Activated CD4-positive, alpha-beta T cell treated with anti-CD3 and anti-CD28 coated beads, Interleukin-2, amount 50 U/mL, for 48 hours (primary cell): ENCODE measurements at regions not wholly inside any gene's neighbourhood (a gene's known extent, or its start where the extent isn't known, plus 50 kb on each side); places are given as distances from the start of the nearest gene placed in this dataset.
"Not testable (repeated sequence)": the region's sequence is repeated elsewhere in the genome, so short reads cannot be mapped to it uniquely, and the experiment has no call there.

Experiments
- DNase-seq, 2 experiments: peaks; one replicate each; pipeline ENCODE4 v3.0.0-alpha.2; 2020

GRCh38 chr16:59573528-59574271 is 839.6 kb upstream of the GOT2 start:
- DNase-seq, result no peak

- DNase-seq, result no peak
Observed at GRCh38 chr16:59567496-59567895, 833.4 kb upstream of the GOT2 start.

DNA sequence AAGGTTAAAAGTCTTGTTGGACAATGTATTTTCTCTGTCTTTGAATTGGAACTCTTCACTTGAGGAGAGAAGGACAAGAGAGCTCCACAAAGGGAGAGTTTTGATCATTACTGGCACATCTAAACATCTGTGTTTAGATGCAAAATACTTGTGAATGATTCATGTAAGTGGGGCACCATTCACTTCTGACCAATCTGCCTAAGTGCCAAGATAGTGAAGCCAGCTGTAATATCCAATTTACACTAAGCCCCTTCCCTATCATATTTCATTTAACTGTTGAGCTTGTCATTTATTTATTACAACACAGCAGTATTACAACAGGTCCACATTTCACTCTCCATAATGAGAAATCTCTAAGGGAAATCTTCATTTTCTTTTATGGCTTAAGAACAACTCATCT is 832.3 kb upstream of the GOT2 start:
- no peak for DNase-seq

GRCh38 chr16:59558679-59559078 is 824.6 kb upstream of the GOT2 start:
- DNase-seq, result no peak

DNA sequence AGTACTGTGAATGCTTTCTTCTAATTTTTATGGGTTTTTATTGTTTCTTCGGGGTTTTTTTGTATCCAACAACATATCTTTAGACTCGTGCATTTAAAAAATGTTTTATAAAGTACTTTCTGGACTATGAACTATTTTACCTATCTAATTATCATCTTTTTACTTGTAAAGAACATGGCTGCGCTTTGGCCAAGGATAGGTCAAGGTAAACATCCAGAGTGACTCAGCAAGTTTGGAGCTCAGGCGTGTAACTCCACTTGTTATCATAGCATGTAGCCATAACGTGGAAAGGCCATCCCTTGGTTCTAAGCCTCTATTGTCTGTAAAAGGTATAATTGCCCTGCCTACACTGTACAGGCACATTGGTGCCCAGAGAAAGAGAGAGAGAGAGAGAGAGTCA is 818.0 kb upstream of the GOT2 start:
- no peak for DNase-seq

DNA sequence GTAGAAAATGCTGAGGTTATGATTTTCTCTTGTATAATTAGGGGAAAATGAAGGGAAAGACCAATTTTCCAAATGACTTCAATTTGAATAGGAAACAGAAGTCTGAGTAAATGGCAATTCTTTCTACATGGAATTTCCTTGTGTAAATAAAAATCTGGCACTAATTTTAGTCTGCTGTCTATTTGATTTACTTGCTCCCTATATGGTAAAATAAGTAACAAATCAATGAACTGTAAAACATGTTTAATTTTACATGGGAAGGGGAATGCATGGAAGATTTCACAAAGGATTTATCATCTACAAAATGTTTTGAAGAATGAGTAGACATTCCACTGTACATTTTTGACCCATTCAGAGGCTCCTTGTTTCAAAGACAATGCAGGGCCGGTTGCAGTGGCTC is 811.6 kb upstream of the GOT2 start:
- no peak for DNase-seq

- DNase-seq, result no peak
Observed at GRCh38 chr16:59543641-59544040, 809.5 kb upstream of the GOT2 start.

- DNase-seq, result no peak
Observed at GRCh38 chr16:59540621-59541020, 806.5 kb upstream of the GOT2 start.

DNA sequence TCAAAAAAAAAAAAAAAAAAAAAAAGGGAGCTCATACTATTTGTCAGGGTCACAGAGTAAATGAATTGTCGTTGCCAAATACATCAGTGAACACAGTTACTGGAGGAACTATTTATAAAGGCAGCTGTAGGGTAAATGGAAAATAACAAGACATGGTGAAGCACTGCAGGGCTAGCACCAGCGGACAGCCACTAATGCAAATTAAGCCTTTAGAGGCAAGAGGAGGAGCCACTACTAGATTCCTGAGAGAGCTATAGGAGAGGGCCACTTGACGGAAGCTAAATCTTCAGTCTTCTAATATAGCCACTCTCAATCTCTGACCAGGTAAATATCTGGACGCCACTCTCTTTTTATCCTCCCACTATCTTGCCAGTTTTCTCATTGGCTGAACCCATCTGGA is 801.2 kb upstream of the GOT2 start:
- no peak for DNase-seq

GRCh38 chr16:59527206-59527997 is 793.3 kb upstream of the GOT2 start:
- DNase-seq, result no peak

DNA sequence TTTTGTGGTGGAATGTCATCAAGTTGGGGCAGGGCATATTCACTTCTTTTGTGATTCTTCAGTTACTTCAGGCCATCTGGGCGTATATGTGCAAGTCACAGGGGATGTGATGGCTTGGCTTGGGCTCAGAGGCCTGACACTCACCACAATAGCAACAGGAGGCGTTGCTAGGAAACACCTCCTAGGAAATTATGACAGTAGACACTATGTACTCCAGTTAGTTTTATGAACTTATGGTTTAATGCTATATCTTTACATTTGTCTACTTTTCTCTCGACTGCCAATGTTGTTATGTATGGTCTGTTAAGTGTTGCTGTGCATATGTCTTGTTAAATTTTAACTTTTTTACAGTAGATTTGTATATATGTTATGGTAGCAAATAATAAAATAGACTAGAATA is 788.7 kb upstream of the GOT2 start:
- DNase-seq, result no peak

GRCh38 chr16:59518721-59519120 is 784.6 kb upstream of the GOT2 start:
- DNase-seq, result not testable (repeated sequence)

- no peak for DNase-seq
Observed at GRCh38 chr16:59514651-59515050, 780.5 kb upstream of the GOT2 start.

DNA sequence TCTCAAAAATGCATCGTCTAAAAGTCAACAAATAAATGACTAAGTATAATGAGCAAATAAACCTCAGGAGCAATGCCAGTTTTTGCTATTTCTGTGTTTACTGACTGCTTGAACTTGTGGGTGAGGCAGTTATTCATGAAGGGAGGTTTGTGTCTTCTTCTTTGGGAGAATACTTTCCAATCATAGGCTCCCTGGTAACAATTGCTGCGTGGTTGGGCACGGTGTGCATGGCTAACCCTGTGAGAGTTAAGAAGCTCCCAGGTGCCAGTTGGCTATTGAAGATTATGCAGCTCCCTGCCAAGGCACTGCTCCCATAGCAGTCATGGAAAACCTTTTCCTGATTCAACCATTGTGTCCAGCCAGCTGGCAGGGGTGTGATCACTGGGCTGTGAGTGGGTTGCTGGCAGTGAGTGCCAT is 775.9 kb upstream of the GOT2 start:
- DNase-seq, result no peak

GRCh38 chr16:59500601-59501000 is 766.5 kb upstream of the GOT2 start:
- no peak for DNase-seq

DNA sequence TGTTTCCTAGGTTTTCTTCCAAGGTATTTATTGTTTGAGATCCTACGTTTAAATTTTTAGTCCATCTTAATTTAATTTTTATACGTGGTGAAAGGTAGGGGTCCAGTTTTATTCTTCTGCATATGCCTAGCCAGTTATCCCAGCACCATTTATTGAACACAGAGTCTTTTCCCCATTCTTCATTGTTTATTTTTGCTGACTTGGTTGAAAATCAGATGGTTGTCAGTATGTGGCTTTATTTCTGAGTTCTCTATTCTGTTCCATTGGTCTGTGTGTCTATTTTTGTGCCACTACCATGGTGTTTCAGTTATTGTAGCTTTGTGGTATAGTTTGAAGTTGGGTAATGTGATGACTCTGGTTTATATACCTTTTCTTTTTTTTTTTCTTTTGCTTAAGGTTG is 753.0 kb upstream of the GOT2 start:
- no peak for DNase-seq

DNA sequence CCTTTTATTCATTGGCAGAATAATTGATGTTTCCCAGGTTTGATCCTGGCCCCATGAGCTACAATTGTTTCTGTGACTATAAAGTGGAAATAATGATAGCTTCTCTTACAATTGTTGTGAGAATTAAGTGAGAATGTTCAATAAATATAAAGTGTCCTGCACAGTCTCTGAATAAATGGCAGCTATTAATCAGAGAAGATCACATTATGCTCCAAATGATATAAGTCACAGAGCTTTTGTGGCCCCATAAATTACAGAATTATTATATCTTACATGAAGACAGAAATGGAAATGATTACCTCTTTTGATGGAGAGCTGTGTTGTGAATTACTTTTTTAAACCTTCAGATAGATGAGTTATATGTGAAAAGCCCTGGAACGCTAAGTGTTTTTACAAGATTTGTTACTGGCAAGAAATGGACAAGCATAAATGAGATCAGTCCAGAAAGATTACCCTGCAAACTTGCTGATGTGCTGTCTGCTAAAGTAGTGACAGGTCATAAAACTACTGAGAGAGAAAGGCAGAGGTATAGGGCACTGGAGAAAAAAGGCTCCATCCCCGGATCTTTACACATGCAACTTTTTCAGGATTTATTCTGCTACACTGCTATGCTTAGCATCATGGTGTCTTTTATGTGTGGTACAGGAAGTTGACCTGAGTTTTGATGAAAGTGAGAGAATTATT is 750.9 kb upstream of the GOT2 start:
- no peak for DNase-seq

DNA sequence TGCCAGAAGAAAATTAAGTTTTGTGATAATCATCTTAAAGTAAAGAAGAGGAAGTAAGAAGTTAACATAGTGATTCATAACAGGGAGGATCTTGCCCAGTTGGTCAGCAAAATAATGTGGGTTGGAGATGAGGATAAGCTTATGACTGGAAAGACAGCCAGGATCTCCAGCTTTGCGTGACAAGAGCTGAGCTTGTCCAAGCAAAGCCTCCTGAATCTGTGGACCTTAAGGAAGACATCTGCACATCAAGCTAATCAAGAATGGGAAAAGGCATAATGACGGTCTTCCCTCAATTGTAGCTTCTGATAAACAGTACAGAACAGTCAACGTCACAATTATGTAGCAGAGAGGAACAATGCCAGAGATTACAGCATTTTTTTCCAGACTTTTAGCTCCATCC is 744.7 kb upstream of the GOT2 start:
- DNase-seq, result no peak

DNA sequence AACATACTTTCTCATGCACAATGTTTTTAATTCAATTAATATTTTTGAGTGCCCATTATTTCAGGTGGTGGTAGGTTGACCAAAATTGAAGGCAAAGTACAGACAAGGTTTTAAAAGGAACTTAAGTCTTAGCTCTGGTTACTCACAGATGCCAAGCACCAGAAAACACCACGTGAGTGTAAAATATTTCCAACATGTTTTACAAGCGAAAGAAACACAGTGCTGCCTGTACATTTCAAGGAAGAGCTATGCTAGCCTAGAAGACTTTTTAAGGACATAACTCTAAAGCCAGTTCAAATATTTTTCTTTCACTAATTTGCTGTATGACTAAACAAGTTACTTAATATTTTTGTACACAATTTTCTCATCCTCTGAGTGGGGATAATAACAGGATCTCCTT is 736.4 kb upstream of the GOT2 start:
- DNase-seq, result no peak

DNA sequence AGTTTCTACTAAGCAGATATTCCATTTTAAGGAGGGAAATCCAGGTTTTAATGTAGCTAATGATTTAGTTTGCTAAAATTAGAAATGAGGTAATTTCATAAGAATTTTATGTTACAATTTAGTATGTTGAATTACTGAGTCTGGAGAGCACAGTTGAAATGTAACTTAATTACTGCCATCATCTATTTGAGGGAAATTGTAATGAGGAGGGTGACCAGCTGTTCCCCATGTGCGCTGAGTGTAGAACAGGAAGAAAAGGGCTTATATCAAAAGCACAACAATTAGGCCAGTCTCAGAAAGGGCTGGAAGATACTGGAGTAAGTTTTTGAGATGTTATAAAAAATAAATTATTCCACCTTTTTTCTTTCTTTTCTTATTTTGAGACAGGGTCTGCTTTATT is 735.1 kb upstream of the GOT2 start:
- DNase-seq, result no peak

DNA sequence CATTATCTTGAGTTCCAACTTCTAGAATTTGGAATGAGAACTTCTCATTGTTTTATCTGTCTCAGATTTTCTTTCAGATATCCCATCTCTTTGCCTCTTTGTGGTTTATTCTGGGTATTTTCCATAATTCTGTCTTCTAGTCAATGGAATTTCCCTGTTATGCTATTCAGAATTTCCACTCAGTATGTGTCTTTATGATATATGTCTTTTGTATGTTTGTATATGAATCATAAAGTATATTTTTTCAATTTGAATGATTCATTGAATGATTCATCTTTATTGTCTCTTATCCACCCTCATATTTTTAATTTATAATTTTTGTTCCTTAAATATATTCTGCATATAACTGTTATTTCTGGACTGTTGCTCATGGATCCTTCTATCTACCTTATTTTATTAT is 729.7 kb upstream of the GOT2 start:
- no peak for DNase-seq

DNA sequence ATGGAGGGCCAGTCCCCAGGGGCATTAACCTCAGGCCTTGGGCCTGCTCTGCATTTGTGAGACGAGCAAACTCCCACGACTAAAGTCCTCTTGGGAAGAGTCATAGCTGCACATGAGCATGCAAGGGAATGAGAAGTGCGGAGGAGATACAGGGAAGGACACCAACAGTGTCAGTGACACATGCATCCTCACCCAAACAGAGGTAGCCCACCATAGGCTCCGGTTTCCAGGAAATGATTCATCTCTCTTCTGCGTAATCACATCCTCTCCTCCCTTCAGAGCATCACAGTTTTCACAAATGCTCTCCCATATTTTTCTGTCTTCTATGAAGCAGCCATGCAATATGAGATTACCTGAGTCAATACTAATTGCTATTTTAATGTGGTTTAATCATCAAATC is 725.7 kb upstream of the GOT2 start:
- DNase-seq, result no peak

DNA sequence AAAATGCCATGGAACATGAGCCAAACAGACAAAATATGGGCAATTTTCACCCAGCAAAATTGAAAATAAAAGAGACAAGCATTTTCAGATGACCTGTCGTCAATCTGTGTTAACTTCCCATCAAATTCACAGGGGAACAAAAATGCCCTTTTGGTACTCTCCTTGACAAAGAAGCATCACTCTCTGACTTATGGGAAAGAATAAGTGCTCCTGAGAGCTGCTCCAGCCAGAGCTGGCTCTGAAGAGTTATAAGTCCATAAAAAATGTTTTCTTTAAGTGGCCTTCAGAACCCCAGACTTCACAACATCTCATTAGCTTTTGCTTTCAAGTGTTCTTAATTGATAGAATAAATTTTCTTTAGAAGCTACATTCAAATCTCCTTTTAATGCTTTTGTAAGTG is 721.4 kb upstream of the GOT2 start:
- DNase-seq, result no peak

- DNase-seq, result not testable (repeated sequence)
Observed at GRCh38 chr16:59450513-59450912, 716.4 kb upstream of the GOT2 start.
